GM21381 (cell line): ENCODE measurements at regions not wholly inside any gene's neighbourhood (a gene's known extent, or its start where the extent isn't known, plus 50 kb on each side); places are given as distances from the start of the nearest gene placed in this dataset.

Experiments used
- ATAC-seq: cut with Tn5 transposase; IDR thresholded peaks from one replicate; pipeline ENCODE4 v1.9.1; 2021; ENCODE audit warnings: mild to moderate bottlenecking, moderate library complexity; ENCODE audit not compliant: unreplicated experiment

- ATAC-seq: no peak
These were observed 429.5 kb downstream of the CCDC85A start for GRCh38 chr2:56613254-56613653.

- ATAC-seq: no peak
These were observed 430.1 kb downstream of the CCDC85A start for GRCh38 chr2:56613920-56614319.

GRCh38 chr2:56615760-56616159, 432.0 kb downstream of the CCDC85A start:
- ATAC-seq: no peak

DNA sequence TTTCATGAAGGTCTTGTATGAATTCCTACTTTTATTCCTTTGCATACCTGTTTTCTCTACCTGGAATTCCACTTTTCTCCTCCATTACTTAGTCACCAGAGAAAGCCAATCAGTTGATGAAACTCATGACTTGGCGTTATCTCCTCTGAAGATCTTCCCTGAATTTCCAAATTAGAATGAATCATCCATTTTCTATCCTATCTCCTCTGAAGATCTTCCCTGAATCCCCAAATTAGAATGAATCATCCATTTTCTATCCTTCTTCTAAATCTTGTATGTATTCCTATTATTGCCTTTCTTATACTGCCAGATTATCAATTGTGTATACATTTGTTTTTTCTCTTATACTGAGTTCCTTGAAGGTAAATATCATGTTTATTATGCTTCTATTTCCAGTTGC, 440.4 kb downstream of the CCDC85A start:
- ATAC-seq: no peak

DNA sequence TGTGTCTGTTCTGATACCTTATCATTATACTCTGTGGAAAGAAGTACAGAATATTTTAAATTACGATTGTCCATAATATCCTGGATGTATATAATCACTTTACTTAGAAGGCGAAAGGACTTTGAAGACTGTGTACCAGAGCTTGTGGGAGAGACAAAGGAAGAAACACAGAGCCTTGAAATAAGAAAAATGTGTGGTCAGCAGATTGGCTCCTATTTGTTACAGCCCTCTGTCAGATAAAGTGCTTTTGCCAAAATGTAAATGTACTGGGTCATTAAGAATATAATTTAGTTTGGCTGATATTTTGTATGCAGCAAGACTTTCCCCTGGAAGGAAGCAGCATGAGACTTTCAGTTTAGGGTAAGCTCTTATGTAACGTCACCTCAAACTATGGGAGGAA, 443.1 kb downstream of the CCDC85A start:
- ATAC-seq: no peak

GRCh38 chr2:56630286-56630685, 446.5 kb downstream of the CCDC85A start:
- ATAC-seq: no peak

DNA sequence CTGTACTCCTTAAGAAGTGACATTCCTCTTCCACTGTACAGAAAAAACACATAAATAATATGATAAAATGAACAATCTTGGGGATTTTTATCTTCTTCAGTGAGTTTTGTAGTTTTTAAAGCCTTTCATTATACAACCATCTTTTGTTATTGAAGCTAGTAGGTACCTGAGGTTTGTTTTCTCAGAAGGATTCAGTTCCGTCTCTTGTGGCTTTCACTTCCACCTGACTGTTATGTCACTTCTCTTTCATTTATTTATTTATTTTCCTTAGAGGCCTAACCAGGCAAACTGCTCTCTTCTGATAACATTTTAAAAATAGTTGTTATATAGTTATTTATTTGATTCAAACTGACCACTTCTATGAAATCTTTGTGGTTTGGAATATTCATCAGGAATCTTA, 464.2 kb downstream of the CCDC85A start:
- ATAC-seq: no peak

GRCh38 chr2:56648802-56649201, 465.0 kb downstream of the CCDC85A start:
- no peak for ATAC-seq

- ATAC-seq: no peak
These were observed 471.1 kb downstream of the CCDC85A start for GRCh38 chr2:56654936-56655335.

GRCh38 chr2:56656826-56657225, 473.0 kb downstream of the CCDC85A start:
- ATAC-seq: no peak

GRCh38 chr2:56666777-56667176, 483.0 kb downstream of the CCDC85A start:
- ATAC-seq: no peak

DNA sequence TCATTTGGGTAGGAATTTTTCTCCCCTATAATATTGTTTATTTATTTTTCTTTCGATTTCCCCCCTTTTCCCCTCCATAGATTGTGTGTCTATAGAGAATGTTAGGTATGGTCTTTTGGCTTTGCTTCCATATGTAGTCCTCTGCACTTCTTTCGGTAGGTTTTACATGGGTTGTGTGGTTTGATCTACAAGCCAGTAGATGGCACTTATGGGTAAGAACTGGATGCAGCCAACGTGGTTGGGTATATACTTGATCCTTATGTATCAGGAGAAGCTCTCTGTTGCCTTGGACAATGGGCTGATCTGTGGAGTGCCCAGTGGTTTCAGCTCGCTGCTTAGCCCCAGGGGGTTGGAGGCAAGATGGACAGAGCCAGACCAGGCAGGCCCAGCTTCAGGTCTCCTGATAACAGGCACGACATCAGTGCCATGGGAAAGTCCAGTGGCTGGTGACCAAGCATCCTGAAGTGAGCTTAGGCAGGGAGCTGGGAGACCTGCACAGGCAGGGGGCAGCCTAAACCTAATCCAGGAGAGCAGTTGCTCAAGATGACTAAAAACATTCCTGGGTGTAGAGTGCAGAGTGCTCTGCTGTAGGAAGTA, 488.3 kb downstream of the CCDC85A start:
- no peak for ATAC-seq

DNA sequence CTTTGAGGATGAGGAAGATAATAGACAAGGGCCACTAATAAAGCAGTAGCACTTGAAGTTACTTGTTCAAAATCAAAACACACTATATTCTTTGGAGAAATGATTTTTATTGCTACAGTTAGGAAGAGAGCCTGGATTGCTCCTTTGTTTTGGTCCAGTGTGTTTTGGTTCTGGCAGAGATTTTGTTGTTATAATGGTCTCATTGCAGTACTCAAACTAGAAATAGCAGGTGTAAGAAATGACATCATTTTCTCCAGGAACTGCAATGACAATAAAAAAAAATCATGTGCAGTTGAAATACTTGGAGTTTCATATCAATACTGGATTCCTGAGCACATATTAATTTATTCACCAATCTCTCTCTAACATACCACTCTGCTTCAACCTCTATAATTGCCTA, 490.3 kb downstream of the CCDC85A start:
- ATAC-seq: no peak

GRCh38 chr2:56676966-56677365, 493.2 kb downstream of the CCDC85A start:
- no peak for ATAC-seq

DNA sequence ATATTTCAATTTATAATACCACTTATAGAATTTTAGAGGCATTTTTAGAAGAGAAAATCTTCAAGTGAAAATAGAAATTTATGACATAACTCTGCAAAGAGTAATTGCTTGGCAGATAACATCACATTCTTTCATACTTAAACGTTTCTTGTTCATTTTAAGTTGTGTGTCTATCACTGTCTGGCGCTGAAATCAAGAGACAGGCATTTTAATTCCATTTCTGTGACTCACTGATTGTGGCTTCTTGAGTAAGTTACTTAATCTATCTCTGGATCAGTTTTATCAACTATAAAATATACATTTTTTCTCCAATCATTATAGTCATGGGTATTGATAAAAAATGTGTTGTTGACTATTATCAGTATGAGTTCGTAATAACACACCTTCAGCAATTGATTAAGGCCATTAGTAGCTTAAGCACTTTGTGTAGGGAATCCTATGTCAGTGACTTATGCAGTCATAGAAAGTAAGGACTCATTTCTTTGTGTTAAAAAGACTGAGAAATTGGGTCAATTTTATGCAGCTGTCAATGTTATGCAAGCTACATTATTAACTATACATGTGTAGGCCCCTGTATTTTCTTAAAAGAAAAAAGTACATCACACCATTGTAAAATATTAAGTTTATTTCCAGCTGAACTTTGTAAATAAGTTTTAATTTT, 497.3 kb downstream of the CCDC85A start:
- ATAC-seq: no peak

DNA sequence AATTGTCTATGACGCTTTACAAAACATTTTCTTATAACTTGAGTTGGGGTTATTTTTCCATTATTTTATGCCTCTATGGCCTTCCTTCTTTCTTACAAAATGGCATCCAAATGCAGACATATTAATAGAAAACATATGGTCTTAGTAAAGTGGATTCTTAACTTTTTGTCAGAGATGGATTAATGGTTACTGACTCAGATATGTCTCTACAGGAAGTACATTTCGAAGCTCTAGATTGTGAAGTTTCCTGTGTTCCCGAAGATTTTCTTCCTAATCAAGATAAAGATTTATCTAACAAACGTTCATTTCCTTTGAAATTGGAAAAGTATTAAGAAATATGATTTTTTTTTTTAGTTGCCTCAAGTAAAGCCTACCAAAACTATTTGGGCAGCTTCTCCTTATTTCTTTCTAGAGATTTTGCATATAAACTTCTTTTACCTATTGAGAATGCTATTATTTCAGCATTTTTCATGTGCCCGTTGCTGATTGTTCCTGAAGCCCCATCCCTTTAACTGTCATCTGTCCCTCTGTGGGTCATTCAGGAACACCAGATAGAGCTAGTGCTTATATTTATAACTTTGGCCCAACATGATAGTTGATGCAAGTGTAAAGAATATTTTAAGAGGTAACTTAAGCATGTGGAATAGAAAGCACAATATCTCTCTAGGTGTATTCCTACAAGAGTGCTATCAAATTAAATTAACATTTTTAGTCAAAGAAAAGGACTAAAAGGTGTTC, 498.0 kb downstream of the CCDC85A start:
- no peak for ATAC-seq

DNA sequence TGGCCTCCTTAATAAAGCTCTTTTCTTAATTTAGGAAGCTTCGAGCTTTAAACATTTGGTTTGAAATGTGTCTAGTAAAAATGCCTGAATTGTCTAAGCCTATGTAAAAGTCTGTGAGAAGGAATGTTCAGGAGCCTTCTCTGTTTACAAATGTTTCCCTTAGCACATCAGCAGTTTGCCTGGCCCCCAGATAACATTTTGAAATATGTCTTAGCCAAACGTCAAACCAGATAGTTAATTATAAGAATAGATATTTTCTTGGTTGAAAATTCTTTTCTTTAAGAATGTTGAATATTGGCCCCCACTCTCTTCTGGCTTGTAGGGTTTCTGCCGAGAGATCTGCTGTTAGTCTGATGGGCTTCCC, 498.6 kb downstream of the CCDC85A start:
- ATAC-seq: no peak

DNA sequence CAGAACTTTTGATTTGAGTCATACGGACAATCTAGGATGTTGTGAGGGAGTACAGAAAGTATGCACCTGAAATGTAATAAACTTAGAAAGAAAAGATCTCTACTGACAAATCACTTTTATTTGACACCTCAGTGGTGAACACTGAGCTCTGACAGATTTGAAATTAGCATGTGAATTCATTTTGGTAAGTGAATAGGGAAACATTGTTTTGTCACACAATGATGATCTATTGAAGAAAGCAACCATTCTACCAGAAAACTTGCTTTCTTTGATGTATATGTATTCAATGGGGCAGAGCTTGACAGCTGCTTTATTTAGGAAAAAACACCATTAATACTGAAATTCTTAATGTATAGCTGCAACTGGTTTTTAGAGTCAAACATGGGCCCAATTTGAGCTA, 500.5 kb downstream of the CCDC85A start:
- no peak for ATAC-seq

DNA sequence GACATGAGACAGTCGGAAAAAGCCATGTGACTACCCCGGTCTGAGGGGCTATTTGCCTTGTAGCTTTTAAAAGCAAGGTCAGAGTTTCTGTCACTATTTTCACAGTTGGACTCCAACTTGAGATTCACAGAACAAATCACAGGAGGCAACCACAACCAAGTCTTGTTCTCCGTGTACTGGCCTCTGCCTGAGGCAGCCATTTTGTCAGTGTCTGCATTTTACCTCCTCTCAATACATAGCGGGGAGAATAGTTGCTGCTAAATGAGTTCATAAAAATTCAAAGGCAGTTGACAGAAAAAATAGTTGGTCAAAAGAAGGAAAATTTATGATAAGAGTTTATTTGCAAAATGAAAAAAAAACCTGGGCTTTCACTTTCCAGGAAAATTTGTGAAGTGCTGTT, 501.4 kb downstream of the CCDC85A start:
- no peak for ATAC-seq

GRCh38 chr2:56687169-56687568, 503.4 kb downstream of the CCDC85A start:
- no peak for ATAC-seq

DNA sequence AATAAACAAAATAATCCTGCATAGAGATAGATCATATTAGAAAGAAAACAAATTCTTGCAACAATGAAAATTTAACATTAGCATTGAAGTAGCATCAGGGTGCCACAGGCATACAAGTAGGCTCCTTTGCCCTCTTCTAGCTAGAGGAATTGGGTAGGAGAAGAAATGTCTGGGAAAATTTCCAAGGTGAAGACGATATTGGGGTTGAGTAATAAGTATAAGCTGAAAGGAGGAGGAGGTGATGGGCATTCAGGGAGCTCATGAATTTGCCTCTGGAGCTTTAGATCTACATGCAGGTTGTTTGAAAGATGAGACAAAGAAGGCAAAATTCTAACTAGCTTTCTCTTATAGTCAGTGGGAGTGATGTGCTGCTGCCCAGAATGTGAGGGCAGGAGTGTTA, 504.9 kb downstream of the CCDC85A start:
- ATAC-seq: no peak

DNA sequence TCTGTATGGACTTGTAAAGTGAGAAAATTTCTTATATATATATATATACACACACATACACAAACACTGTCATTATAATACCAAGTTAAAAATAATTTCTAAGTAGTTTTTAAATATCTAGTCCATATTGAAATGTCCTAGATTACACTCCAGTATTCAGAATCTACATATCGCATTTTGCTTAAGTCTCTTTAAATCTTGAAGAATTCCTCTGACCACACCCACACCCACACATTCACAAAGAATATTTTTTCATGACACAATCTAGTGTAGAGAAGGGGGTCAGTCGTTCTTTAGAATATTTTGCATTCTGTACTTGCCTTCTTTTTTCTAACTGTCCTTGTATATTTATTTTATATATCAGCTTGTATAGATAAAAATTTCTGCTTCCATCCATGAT, 509.7 kb downstream of the CCDC85A start:
- no peak for ATAC-seq
